Ectodermal cell (in vitro differentiated cells): ENCODE measurements at regions not wholly inside any gene's neighbourhood (a gene's known extent, or its start where the extent isn't known, plus 50 kb on each side); places are given as distances from the start of the nearest gene placed in this dataset.

Experiments used
- H3K27ac ChIP-seq: 2 replicates; pipeline ENCODE4 v1.7.0; 2013; ENCODE audit warnings: mild to moderate bottlenecking, low read depth, low read length; ENCODE audit not compliant: insufficient read depth, poor library complexity, severe bottlenecking
- H3K27me3 ChIP-seq: 2 replicates; pipeline ENCODE4 v1.7.0; 2013; ENCODE audit warnings: mild to moderate bottlenecking, low read length; ENCODE audit not compliant: insufficient read depth, control insufficient read depth, poor library complexity, severe bottlenecking
- H3K36me3 ChIP-seq: one replicate; pipeline ENCODE4 v1.7.0; 2013; ENCODE audit warnings: low read length; ENCODE audit not compliant: control insufficient read depth, insufficient read depth
- H3K4me1 ChIP-seq: one replicate; pipeline ENCODE4 v1.7.0; 2013; ENCODE audit warnings: low read length; ENCODE audit not compliant: control insufficient read depth, insufficient read depth
- H3K4me3 ChIP-seq: 2 replicates; pipeline ENCODE4 v1.7.0; 2013; ENCODE audit warnings: low read depth, low read length, control low read depth; ENCODE audit not compliant: insufficient read depth
- H3K9me3 ChIP-seq: 2 replicates; pipeline ENCODE4 v1.7.0; 2013; ENCODE audit warnings: mild to moderate bottlenecking, low read length, moderate library complexity; ENCODE audit not compliant: control insufficient read depth
- WGBS, 2 experiments: methylation state at CpG; one replicate each; pipeline ENCODE4 v1.1.7; 2013; ENCODE audit warnings: missing lambda C conversion rate in 2 of 2; 5-methylcytosine and 5-hydroxymethylcytosine counted together

DNA sequence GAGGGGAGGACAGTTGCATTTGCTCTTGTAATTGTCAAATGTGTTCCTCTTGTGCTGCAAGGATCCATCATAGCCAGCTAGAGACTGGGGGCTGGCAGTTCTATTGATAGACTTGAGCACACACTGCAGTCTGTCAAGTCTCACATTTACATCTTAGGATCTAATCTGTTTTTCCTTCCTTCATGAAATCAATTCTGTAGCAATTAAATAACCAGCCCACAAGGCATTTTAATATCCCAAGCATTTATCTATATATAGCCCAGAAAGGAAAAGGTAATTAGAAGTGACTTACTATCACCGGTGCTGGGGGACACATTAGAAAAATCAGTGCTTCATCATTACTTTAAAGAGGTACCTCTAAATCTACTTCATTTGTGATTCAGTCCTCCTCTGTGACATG is 143.0 kb upstream of the STXBP5 start:
- Histone ChIP-seq H3K4me3 (no peak overlapping the region), H3K36me3 (no peaks in the 10 kb centered on the region), H3K4me1 (no peaks in the 10 kb centered on the region), H3K9me3 (no peaks in the 10 kb centered on the region), H3K27ac (no peak overlapping the region), H3K27me3 (no peaks in the 10 kb centered on the region)
- WGBS, 2 experiments = 63 to 85% methylated on average over 1 of the region's 1 CpG

DNA sequence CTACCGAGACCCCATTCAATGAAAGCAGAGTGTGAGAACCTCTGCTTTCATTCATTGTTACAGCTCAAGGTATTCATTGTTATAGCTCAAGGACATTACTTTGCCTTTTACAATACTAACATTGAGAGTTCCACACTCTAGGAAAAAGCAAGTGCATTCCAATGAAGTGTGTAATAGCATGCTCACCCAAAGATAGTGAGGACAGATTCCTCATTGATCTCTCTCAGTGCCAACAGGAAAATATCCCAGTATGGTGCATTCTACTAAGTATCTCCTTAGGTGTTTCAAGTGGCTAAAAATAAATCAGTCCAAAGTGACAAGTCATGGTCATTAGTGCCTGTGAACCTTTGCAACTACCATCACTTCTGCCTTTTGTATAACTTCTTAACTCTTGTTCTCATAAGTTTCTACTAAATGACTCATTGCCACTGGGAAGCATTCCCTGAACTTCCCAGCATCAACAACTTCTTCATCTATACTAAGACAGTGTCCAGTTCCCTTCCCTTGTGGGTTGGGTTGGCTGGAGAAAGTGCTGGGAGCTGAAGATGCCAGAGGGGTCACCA is 140.7 kb upstream of the STXBP5 start:
- no peaks in the 10 kb centered on the region for H3K27me3 ChIP-seq
- H3K27ac ChIP-seq = no peak overlapping the region
- 96 to 100% methylated on average over 1 of the region's 1 CpG for WGBS, 2 experiments
- no peaks in the 10 kb centered on the region for H3K9me3 ChIP-seq
- H3K4me3 ChIP-seq = no peak overlapping the region
- no peaks in the 10 kb centered on the region for H3K4me1 ChIP-seq
- no peaks in the 10 kb centered on the region for H3K36me3 ChIP-seq

DNA sequence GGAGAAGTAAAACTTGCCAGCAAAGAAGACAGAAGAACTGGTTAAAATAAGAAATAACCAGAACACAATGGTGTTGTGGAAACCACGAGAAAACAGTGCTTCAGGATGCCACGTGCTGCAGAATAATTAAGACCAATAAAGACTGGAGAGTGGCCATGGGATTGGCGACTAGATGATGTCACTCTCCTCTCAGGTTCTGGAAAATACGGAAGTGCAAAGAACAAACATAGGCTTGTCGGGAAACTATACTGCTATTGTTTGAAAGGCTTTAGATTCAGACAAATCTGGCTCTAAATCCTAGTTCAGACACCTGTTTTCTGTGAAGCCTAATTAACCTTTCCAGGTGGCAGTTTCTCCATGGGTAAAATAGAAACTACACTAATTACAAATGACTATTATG is 138.4 kb upstream of the STXBP5 start:
- 92 to 93% methylated on average over 5 of the region's 5 CpGs for WGBS, 2 experiments
- Histone ChIP-seq H3K27me3 (no peaks in the 10 kb centered on the region), H3K27ac (no peak overlapping the region), H3K36me3 (no peaks in the 10 kb centered on the region), H3K9me3 (no peaks in the 10 kb centered on the region), H3K4me1 (no peaks in the 10 kb centered on the region), H3K4me3 (no peak overlapping the region)

DNA sequence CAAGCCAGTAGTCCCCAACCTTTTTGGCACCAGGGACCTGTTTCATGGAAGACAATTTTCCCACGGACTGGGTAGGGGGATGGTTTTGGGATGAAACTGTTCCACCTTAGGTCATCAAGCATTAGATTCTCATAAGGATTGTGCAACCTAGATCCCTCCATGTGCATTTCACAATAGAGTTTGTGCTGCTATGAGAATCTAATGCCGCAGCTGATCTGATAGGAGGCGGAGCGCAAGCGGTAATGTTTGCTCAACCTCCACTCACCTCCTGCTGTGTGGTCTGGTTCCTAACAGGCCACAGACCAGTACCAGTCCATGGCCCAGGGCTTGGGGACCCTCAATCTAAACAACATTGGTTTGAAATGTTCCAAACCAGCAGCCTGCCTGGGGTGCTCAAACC is 137.0 kb upstream of the STXBP5 start:
- no peaks in the 10 kb centered on the region for H3K9me3 ChIP-seq
- WGBS, 2 experiments = 92 to 96% methylated on average over 5 of the region's 5 CpGs
- no peaks in the 10 kb centered on the region for H3K36me3 ChIP-seq
- H3K27ac ChIP-seq = no peak overlapping the region
- no peaks in the 10 kb centered on the region for H3K27me3 ChIP-seq
- H3K4me1 ChIP-seq = no peaks in the 10 kb centered on the region
- no peak overlapping the region for H3K4me3 ChIP-seq

DNA sequence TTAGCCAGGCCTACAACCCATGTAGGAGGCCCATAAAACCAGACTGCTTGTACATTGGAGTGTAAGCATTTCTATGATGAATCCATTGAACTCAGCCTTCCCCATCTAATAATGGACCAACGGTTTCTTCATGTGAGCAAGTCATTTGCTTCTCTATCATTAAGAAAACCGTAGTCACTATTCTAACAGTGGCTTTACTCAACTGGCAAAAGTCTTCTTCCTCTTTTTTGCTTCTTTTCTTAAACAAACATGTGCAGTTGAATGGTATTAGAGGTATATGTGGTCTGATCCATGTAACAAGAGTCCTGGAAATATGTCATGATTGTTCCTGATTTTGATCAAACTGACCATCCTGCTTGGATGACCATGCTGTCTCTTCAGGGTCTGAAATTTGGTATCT is 132.4 kb upstream of the STXBP5 start:
- Histone ChIP-seq H3K36me3 (no peaks in the 10 kb centered on the region), H3K4me1 (no peaks in the 10 kb centered on the region), H3K27me3 (no peaks in the 10 kb centered on the region), H3K27ac (no peak overlapping the region), H3K4me3 (no peak overlapping the region), H3K9me3 (no peaks in the 10 kb centered on the region)
- 95 to 97% methylated on average over 2 of the region's 2 CpGs for whole genome bisulfite sequencing, 2 experiments

DNA sequence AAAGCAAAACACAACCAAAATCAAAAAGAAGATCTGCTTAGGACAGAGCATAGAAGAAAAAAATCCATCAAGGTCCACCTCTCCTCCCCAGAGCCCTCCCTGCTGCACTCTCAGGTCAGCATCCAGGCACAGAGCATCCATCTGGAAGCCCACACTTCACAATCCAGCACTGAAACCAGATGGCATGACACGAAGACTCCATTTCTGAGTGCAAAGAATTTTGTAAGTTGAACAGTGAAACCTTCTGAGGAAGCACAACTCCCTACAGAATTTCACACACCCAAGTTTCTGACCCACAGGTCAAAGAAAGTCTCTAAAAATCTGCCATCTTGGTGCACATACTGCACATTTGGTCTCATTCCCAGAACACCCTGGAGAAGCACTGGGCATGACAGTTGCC is 128.8 kb upstream of the STXBP5 start:
- H3K4me1 ChIP-seq = no peaks in the 10 kb centered on the region
- H3K36me3 ChIP-seq = no peaks in the 10 kb centered on the region
- H3K4me3 ChIP-seq = no peak overlapping the region
- WGBS, 2 experiments = 86 to 93% methylated on average over 1 of the region's 1 CpG
- H3K9me3 ChIP-seq = no peaks in the 10 kb centered on the region
- H3K27me3 ChIP-seq = no peaks in the 10 kb centered on the region
- no peak overlapping the region for H3K27ac ChIP-seq

DNA sequence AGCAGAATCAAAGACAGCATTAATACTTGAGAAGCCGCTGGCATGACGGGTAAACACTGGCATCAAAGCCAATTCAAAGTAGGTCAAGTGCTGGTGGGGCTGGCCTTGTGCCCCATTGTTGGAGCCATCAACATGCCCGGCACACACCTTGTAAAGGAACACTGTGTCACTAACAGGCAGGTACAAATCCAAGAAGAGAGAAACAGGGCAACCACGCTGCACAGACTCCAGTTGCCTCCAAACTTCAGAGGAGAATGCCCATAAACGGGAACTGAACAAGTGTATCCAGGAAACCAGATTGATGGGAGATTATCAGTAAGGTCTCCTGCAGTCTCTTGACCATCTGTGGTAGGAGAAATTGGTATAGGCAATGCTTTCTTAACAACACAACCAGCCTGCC is 127.0 kb upstream of the STXBP5 start:
- Histone ChIP-seq H3K27me3 (no peaks in the 10 kb centered on the region), H3K4me3 (no peak overlapping the region), H3K27ac (no peak overlapping the region), H3K4me1 (no peaks in the 10 kb centered on the region), H3K9me3 (no peaks in the 10 kb centered on the region), H3K36me3 (no peaks in the 10 kb centered on the region)
- 95 to 96% methylated on average over 5 of the region's 5 CpGs for WGBS, 2 experiments

DNA sequence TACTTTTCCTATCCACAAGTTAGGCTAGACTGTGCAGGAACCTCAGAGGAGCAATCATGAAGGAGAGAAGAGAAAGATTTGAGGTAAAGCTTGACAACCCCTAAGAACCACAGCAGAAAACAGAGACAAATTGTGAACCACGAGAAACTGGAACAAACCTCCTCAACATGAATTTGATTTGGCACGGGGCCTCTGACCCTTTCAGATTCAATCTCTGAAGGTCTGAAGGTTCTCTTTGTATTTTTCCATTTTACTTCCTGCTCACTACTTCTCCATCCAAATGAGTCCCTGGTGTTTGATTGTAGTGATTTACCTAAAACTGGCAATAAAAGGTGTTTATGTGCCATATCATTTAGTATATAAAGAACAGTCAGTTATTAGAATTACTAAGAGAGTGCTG is 126.1 kb upstream of the STXBP5 start:
- Histone ChIP-seq H3K9me3 (no peaks in the 10 kb centered on the region), H3K36me3 (no peaks in the 10 kb centered on the region), H3K27me3 (no peaks in the 10 kb centered on the region), H3K27ac (no peak overlapping the region), H3K4me3 (no peak overlapping the region), H3K4me1 (no peaks in the 10 kb centered on the region)
- 94 to 95% methylated on average over 2 of the region's 2 CpGs for WGBS, 2 experiments

DNA sequence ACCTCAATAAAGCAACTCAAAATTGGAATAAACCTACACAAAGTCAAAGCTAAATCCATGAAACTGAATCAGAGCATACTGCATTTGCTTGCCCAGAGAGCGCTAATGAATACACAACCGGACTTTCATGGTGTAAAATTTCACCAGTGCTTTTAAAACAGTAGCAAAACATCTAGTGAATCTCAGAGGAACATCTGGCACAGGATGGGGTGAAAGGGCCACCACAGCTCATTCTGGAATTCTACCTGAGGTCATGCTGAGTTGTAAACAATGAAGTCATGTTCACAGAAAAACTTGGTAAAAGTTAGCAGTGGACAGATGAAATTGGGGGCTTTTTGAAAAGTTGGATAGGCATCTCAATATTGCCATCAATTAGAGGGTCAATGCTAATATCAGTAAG is 125.6 kb upstream of the STXBP5 start:
- Histone ChIP-seq H3K27me3 (no peaks in the 10 kb centered on the region), H3K27ac (no peak overlapping the region), H3K36me3 (no peaks in the 10 kb centered on the region), H3K4me3 (no peak overlapping the region), H3K4me1 (no peaks in the 10 kb centered on the region), H3K9me3 (no peaks in the 10 kb centered on the region)
- WGBS, 2 experiments = 92 to 93% methylated on average over 2 of the region's 2 CpGs

DNA sequence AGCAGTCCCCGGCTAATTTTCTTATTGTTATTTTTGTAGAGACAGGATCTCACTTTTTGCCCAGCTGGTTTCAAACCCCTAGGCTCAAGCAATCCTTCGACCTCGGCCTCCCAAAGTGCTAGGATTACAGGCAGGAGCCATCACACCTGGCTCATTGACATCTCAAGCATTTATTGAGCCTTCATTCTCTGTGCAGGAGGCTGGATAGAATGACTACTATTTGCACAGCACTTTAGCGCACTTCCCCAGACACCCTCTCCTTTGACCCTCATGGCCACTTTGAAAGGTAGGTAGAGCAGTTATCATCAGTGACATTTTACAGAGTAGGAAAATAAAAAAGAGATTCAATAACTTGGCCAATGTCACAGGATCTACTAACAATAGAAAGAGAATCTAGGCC is 124.0 kb upstream of the STXBP5 start:
- Histone ChIP-seq H3K9me3 (no peaks in the 10 kb centered on the region), H3K4me1 (no peaks in the 10 kb centered on the region), H3K27me3 (no peaks in the 10 kb centered on the region), H3K27ac (no peak overlapping the region), H3K36me3 (no peaks in the 10 kb centered on the region), H3K4me3 (no peak overlapping the region)
- WGBS, 2 experiments = 93 to 97% methylated on average over 3 to 4 of the region's 4 CpGs

DNA sequence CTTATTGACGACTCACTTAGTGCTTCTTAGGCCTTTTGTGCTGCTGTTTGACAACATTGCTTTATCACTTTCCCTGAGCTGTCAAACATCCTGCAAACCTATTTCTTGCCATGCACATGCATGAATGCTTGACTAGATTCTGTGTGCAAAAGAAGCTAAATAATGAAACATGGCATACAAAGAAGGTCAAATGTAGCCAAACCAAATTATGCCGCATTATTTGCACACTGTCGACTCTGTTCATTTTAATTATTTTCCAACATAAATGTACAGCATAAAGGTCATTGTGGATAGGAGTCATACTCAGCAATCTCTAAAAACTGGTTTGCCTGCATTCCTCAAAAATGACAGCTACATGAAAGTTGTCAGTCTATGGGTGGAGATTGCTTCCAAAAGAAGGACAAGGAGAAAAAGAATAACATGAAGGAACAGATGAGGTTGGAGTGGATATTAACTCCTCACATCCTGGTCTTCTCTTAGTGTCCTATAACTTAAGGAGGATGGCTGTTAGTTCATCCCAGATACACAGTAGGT is 123.1 kb upstream of the STXBP5 start:
- Histone ChIP-seq H3K9me3 (no peaks in the 10 kb centered on the region), H3K4me3 (no peak overlapping the region), H3K36me3 (no peaks in the 10 kb centered on the region), H3K4me1 (no peaks in the 10 kb centered on the region), H3K27ac (no peak overlapping the region), H3K27me3 (no peaks in the 10 kb centered on the region)
- WGBS, 2 experiments = 85 to 96% methylated on average over 1 to 3 of the region's 3 CpGs
